Suppressor macrophage (primary cell): ENCODE measurements at regions not wholly inside any gene's neighbourhood (a gene's known extent, or its start where the extent isn't known, plus 50 kb on each side); places are given as distances from the start of the nearest gene placed in this dataset.

Source experiments
- DNase-seq, 4 experiments: peaks; one replicate each; pipeline ENCODE4 v3.0.0-alpha.2; 2020 to 2022

DNA sequence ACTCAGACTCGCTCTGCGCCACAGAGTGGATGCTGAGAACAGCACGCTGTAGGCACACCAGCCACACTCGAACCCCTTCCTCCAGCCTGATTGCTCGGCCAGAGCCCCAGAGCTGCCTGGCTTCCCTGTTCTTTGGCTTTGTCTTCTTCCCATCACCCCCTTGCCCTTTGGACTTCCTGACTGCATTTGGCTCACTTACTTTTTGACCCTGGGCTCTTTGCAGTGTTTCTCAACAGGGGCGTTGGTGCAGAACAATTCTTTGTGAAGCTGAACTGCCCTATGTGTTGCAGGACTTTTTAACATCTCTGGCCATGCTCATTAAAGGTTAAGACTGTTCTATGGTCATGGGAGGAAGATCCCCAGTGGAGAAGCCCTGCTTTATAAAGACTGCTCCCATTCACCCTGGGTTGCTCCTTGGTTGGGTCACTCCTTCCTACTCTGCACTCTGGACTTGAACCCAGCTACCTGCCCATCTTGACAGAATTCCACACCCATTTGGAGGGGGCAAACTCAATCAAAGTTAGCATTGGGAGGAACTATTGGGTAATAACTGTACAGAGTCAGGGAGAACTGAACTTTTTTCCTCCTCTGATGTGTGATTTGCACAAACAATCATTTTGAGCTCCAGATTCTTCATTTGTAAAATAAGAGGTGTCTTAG is 127.7 kb upstream of the PLEKHG7 start:
- peak in 1 of 4 experiments; percentile 23 for DNase-seq

- DNase-seq, result no peak
These were observed 128.6 kb upstream of the PLEKHG7 start for GRCh38 chr12:92574051-92574783.

DNA sequence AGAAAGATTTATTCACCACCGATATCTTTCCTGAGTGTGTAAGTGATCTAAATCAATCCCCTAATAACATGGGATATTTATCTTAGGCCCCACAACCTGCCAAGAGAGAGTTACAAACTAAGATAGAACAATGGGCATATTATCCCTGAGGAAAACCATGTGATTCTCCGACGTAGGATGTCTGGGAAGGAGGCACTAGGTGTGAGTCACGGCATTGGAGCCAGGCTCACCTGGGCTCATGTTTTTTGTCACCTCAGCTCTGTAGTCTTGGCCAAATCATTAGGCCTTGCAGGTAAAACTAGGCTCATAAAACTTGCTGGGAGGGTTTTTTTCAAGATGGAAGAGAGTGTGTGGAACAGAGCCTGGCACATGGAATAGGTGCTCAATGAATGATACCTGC is 129.7 kb upstream of the PLEKHG7 start:
- no peak for DNase-seq

GRCh38 chr12:92571844-92572543 is 130.8 kb upstream of the PLEKHG7 start:
- no peak for DNase-seq

DNA sequence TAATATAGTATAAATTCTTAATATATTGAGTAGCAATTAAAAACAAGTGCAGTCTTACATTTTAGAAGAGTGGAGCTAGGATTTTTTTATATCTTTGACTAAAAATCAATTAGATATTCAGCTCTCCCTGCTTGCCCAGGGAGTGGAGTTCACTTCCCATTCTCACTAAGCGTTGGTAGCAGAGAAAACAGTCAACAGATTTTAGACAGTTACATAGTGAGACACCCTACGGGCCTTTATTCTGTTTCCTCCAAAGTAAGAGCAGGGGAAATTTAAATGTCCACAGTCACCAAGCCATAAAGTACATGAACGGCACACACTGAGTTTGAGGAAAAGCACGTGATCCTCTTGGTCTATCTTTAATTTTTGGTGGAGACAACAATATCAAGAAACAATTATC is 131.6 kb upstream of the PLEKHG7 start:
- peak in 2 of 4 experiments; percentile 50 to 68 for DNase-seq

DNA sequence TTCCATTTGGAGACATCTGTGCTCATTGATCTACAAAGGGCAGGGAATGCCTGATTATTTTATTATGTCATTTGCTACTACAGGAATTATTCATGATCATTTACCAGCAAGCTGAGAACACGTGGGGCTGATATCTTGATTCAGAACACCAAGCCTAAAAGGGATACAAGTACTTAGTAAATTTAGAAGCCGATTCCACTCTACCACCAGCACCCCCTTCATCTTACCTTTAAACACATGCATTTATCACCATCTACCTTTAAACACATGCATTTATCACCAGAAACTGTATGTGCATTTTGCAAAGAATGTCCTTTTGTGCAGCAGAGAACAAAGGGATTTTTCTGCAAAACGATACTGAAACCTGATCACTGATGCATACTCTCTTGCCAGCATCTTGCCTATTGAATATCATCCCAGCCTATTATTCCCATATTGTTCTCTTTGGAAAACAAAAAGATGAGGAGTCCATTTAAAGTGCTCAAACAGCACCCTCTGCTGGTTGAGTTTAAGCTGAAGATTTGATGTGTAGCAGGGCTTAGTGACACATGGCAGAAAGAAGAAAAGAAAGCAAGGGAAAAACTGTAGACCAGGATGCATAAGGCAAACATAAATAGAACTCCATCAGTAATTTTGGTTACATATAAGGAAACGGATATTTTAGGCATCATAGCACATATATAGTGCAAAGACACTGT is 132.6 kb upstream of the PLEKHG7 start:
- DNase-seq, result peak; percentile 80 to 87 (median 84)

DNA sequence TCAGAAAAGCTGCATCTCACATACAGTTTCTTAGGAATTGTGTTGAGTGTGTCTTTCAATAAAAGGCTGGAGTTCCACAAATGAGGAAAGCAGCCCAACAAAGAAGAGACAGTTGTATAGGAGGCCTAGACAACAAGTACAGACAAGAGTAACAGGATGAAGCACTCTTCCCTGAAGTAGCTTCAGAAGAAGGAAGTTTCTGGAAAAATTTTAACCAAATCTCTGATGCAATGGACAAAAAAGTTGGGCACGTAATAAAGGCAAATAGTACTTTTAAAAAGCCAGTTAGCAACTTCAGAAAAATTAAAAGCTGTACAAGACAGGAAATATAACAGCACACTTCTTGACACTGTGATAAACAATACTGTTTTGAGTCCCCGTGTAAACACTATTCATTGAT is 134.1 kb upstream of the PLEKHG7 start:
- DNase-seq, result peak in 2 of 4 experiments; percentile 34 to 41

- DNase-seq, result peak in 1 of 4 experiments; percentile 26
These were observed 136.3 kb upstream of the PLEKHG7 start for GRCh38 chr12:92566448-92567019.

DNA sequence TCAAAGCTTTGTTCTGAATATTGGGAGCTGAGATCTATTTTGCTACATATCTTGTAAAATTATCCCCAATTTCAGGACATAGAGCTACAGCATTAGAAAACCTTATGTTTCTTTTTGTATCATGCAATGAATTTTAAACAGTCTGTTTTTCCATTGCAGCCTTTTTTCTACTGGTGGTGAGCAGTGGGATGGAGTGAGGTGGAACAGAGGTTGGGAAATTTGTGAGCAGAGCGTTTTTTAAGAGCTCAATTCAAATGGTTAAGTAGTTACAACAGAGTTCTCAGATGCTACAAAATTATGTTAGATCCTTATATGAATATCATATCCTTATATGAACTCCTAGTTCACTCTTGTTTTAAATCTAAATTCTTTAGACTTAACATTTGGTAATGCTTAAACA is 139.0 kb upstream of the PLEKHG7 start:
- DNase-seq, result no peak

DNA sequence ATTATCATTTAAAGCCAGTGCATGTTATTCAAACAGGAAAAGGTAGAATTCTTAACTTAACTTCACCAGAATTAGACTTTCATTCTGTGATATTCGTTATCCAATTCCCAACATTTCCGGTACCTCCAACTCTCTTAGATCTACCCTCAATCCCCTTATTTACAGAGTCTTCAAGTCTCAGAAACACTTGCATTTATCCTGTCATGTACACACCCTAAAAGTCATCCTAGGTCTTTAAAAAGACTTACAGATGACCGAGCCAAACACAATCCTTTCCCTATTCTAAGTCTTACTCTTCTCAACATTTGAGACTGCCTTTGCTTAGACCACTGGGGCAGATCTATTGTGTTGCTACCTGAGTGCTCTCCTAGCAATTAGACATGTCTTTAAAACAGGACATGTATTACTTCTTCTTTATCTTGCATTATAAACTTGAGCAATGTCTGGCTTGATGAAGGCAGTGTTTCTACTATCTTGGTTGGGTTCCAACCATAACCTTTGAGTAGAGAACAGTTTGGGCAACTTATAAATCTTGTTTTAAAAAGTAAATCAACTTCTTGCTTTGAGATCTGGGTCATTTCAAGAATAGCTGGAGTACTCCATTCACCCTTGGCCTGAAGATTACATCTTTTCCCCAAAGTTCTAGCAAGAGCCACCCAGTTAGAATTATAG is 140.6 kb upstream of the PLEKHG7 start:
- DNase-seq, result no peak

DNA sequence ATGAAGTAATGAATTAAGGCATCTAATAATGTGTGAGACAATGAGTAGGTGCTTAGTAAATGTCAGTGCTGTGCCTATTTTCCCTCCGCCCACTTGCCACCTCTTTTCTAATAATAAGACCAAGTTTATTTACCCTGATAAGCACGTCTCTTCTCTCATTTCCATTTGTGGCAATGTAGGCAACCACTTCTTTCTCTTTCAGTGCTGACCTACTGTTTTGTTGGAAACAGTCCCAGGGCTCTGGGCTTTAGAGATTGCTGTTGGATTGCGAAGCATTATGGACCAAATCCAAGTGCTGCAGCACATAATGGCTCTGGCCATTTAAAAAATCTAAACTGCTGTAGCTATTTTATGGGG is 141.3 kb upstream of the PLEKHG7 start:
- no peak for DNase-seq

GRCh38 chr12:92560713-92561542 is 141.9 kb upstream of the PLEKHG7 start:
- DNase-seq, result no peak

DNA sequence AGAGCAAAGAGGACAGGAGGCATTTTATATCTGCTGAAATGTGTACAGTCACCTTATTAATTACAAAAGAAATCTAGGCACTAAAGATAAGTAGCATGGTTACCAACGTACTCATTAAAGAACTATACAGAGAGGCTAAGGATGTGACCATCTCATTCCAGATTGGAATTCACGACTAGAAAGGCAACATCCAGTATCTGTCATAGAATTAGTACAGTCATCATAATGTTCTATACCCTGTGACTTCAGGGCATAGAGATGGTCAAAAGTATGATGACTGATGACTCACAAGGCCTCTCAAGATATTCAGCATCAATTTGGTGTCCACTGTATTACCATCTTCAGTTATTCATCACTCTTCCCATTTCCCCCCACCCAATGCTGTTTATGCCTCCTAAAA is 144.0 kb upstream of the PLEKHG7 start:
- DNase-seq, result peak in 1 of 4 experiments; percentile 44

GRCh38 chr12:92558215-92558773 is 144.5 kb upstream of the PLEKHG7 start:
- DNase-seq, result no peak

DNA sequence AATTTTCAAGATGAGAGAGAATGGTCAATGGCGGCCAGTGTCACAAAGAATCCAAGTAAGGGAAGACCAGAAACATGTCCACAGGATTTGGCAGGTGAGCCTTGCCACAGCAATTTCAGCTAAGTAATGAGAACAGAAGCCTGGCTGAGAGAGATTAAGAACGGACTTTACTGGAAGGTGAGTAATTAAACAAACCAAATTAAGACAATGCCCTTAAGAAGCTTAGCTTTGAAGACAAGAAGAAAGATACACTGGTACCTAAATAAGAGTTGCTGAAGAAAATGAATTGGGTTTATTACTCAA is 145.4 kb upstream of the PLEKHG7 start:
- no peak for DNase-seq

DNA sequence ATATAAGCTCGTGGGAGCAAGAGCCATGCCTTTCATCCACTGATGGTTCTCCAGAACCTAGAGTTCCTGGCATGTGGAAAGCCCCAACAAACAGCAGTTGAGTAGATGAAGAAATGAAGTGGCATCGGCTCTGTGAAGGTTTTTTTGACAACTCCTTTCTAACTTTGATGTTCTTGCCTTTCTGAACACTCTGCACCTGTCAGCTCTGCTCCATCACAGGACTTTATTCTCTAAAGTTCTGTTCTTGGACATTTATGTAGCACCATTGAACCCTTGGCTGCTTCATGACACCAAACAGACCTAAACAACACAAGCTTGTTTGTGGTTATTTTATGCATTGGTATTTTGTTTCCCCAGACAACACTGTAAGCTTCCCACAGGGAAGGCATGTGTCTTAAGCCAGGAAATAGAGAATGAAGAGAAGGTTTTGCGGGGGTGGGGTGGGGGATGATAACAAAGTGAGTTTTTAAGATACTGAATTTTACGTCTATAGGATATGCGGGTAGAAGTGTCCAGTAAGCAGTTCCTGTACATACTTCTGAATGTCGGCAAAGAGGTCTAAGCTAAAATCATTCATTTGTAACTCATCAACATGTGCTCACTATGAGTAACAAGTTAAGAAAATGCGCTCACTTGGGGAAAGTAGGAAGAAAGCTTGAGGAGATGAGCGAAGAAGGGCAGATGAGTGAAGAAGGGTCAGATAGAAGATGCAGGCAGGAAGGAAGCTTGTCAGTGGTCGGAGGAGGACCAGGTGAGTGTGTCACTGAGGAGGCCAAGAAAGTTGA is 146.0 kb upstream of the PLEKHG7 start:
- DNase-seq, result no peak

DNA sequence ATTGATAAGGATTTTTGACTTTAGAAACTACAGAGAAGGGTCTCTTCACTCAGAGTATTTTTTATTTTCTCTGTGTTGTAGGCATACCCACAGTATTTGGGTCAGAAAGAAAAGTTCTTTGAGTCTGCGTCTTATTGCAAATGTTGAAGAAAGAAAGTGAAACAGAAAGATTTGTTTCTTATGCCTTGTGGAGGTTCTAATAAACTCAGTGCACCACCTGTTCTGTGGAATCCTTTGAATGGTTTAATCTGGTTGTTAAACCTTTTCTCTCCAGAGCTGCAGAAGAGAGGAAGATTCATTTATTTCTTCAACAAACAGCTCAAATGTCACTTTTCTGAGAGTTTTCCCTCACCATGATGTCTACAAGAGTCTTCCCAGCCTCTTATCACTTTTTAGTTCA is 146.6 kb upstream of the PLEKHG7 start:
- no peak for DNase-seq

DNA sequence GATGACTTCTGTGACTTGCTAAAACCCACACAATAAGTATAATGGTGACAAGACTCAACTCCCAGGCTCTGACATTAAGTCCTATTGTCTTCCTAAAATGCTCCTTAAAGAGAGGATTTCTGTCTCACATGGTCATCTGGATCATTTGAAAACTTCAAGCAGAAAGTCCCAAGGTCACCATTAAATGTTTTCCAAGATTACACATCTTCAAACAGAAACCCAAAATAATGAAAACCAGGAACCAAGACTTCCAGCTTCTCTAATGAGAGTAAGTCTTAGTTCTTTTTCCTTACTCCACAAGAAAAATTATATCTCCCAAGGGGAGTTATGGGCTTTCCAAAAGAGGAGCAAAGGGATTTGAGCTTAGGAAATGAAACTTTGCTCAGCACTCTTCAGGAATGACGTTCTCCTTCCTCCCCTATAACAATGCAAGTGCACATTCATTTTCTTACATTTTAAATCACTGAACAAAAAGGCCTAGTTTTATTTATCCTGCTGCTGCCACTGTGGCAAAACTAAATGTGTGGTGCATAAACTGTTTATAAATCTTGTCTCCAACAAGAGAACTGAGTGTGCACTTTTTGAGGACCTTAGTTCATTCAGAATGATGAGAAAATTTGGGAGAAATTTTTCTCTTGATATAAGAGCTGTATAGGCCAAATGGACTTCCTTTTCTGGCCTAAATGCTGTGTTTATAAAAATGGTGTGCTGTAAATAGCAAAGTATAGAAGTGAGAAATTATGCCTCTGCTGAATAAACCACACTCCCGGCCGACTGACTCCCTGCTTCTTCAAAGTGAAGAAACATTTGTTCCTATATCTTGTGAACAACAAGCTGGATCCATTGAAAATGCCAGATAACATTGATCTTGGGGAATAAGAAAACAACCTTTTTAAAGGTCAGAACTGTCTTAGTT is 148.4 kb upstream of the PLEKHG7 start:
- peak in 2 of 4 experiments; percentile 52 to 60 for DNase-seq

- no peak for DNase-seq
These were observed 149.4 kb upstream of the PLEKHG7 start for GRCh38 chr12:92553389-92553788.
